Common myeloid progenitor, CD34-positive (primary cell): ENCODE measurements at regions not wholly inside any gene's neighbourhood (a gene's known extent, or its start where the extent isn't known, plus 50 kb on each side); places are given as distances from the start of the nearest gene placed in this dataset.

ENCODE experiments used
- CTCF ChIA-PET: fragments of 350-600 bp; sonication (Branson Sonifier 250); formaldehyde crosslinking; loops from one replicate; lab custom pipeline; 2021; ENCODE audit warnings: antibody characterized with exemption; lab: Charles Lee
- POLR2A ChIA-PET: fragments of 350-600 bp; sonication (Branson Sonifier 250); formaldehyde crosslinking; loops from one replicate; lab custom pipeline; 2021; ENCODE audit warnings: antibody characterized with exemption; lab: Charles Lee
- DNase-seq, 3 donors: peaks; one replicate each; pipeline versions ENCODE4 v3.0.0 to v3.0.0-alpha.2; 2013
- H3K27ac ChIP-seq, 2 experiments: 1 replicate in 1 of 2; 2 replicates in 1 of 2; pipeline ENCODE4 v1.7.0; 2013; ENCODE audit warnings: inconsistent platforms in 2 of 2, low read length in 2 of 2, mild to moderate bottlenecking in 2 of 2, low read depth in 1 of 2, moderate library complexity in 1 of 2; ENCODE audit not compliant: severe bottlenecking in 2 of 2, insufficient read depth in 1 of 2, poor library complexity in 1 of 2
- H3K27me3 ChIP-seq, 5 experiments: replicated peaks in 2 of 5; 1 replicate in 3 of 5; 2 replicates in 2 of 5; pipeline versions ENCODE4 v1.6.1 to v1.7.0; 2013; ENCODE audit warnings: low read length in 4 of 5, mild to moderate bottlenecking in 2 of 5, moderate library complexity in 2 of 5, inconsistent platforms in 1 of 5; ENCODE audit not compliant: insufficient read depth in 5 of 5, control insufficient read depth in 4 of 5
- H3K36me3 ChIP-seq, 4 experiments: 1 replicate in 2 of 4; 2 replicates in 2 of 4; pipeline versions ENCODE4 v1.6.1 to v1.7.0; 2013; ENCODE audit warnings: low read length in 3 of 4, control low read depth in 1 of 4, mild to moderate bottlenecking in 1 of 4; ENCODE audit not compliant: control insufficient read depth in 4 of 4, insufficient read depth in 4 of 4
- H3K4me1 ChIP-seq, 4 experiments: 1 replicate in 3 of 4; 2 replicates in 1 of 4; pipeline versions ENCODE4 v1.6.1 to v1.7.1; 2013; ENCODE audit warnings: low read length in 3 of 4, mild to moderate bottlenecking in 3 of 4, control low read depth in 1 of 4, inconsistent platforms in 1 of 4, moderate library complexity in 1 of 4; ENCODE audit not compliant: control insufficient read depth in 4 of 4, insufficient read depth in 4 of 4; ENCODE audit errors: control extremely low read depth in 1 of 4
- H3K4me3 ChIP-seq, 7 experiments: 1 replicate in 4 of 7; 2 replicates in 3 of 7; pipeline versions ENCODE4 v1.5.1 to v1.7.0; 2013; ENCODE audit warnings: mild to moderate bottlenecking in 7 of 7, low read length in 6 of 7, moderate library complexity in 6 of 7, inconsistent platforms in 2 of 7, low read depth in 2 of 7, control low read depth in 1 of 7; ENCODE audit not compliant: insufficient read depth in 4 of 7, control insufficient read depth in 1 of 7; ENCODE audit errors: extremely low read depth in 1 of 7
- H3K9me3 ChIP-seq, 5 experiments: 1 replicate in 4 of 5; 2 replicates in 1 of 5; pipeline versions ENCODE4 v1.6.1 to v1.7.1; 2013; ENCODE audit warnings: low read length in 4 of 5, mild to moderate bottlenecking in 2 of 5, inconsistent platforms in 1 of 5, low read depth in 1 of 5, moderate library complexity in 1 of 5; ENCODE audit not compliant: control insufficient read depth in 4 of 5, insufficient read depth in 2 of 5; ENCODE audit errors: control extremely low read depth in 1 of 5
- WGBS: methylation state at CpG from one replicate; pipeline ENCODE4 v1.1.5; 2013; ENCODE audit not compliant: insufficient coverage; 5-methylcytosine and 5-hydroxymethylcytosine counted together

DNA sequence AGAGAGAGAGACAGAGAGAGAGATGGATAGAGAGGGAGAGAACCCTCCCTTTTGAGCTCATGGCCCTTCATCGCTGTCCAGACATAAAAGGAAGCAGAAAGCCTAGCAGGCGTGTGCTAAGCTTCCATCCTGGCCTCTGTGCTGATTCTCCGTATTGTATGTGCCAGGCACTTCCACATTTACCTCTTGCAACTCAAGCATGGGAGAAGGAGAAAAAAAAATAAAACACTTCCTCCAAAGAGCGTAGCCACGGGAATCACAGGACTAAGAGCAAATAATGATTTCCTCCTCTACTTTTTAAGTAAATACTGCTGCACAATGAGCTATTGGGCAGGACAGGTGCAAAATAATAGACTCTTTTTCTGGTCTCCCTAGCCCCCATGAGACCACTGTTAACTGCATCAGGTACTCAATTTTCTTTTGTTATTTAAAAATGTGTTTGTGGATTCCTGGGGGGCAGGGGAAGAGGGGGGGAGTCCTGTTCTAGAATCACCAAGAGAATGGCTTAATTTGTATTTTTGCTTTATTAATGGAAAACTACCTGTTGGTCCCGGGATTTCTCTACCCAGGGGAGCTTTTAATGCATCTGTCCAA, 154.3 kb downstream of the NXPE2 start:
- 25% methylated on average over 2 of the region's 6 CpGs for WGBS
- CTCF ChIA-PET: no interaction called here

GRCh38 chr11:114836161-114836560, 157.8 kb downstream of the NXPE2 start:
- Histone ChIP-seq H3K4me3 (no peak overlapping the region), H3K9me3 (peaks cover 0 to 2% (median 0%) of the 10 kb centered on the region in 5 experiments), H3K4me1 (no peaks in the 10 kb centered on the region), H3K27me3 (no peaks in the 10 kb centered on the region), H3K27ac (no peak overlapping the region), H3K36me3 (no peaks in the 10 kb centered on the region)
- 95% methylated on average over 2 of the region's 3 CpGs for WGBS
- DNase-seq: no peak
- POLR2A ChIA-PET: no interaction called here
- CTCF ChIA-PET: no interaction called here

More for the DNA sequence above, 154.3 kb downstream of the NXPE2 start:
- Histone ChIP-seq H3K36me3 (no peaks in the 10 kb centered on the region), H3K9me3 (no peaks in the 10 kb centered on the region), H3K27me3 (no peaks in the 10 kb centered on the region), H3K4me1 (no peaks in the 10 kb centered on the region), H3K4me3 (no peak overlapping the region), H3K27ac (no peak overlapping the region)
- POLR2A ChIA-PET: no interaction called here
- DNase-seq: no peak

GRCh38 chr11:114844896-114845295, 166.6 kb downstream of the NXPE2 start:
- Histone ChIP-seq H3K4me1 (no peaks in the 10 kb centered on the region), H3K4me3 (no peak overlapping the region), H3K27ac (no peak overlapping the region), H3K36me3 (no peaks in the 10 kb centered on the region), H3K9me3 (no peaks in the 10 kb centered on the region), H3K27me3 (peaks cover 0 to 7% (median 0%) of the 10 kb centered on the region in 5 experiments)
- ChIA-PET CTCF (no interaction called here), POLR2A (no interaction called here)
- 100% methylated on average over 1 of the region's 1 CpG for WGBS
- no peak for DNase-seq

DNA sequence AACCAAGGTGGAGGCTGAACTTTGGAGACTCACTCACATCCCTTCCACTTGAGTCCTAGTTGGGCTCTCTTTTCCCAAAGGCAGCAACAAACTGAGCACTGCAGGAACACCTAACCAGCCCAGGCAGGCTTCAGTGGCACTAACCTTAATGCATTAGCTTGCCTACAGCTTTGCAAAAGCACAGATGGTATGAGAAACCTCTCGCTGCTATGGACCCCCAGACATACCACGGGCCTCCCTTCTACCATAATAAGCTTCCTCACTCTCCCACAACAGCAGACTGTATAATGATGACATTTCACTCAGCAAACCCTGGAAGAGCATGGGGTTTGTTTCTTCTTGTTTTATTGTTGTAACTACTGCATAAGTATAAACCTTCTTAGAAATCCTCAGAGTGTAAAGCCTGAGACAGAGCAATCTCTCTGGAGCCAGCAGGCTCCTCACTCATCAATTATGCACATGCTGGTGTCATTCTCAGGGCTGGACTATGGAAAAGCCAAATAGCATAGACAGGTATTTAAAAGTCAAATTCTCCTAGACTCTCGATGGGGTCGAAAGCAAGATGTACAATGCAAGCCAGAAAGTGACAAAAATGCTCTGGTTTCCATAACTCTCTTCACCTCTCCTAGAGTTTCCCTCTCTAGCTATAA, 167.6 kb downstream of the NXPE2 start:
- H3K27ac ChIP-seq: no peak overlapping the region
- CTCF ChIA-PET: no interaction called here
- H3K4me3 ChIP-seq: no peak overlapping the region

GRCh38 chr11:114846416-114846791, 168.1 kb downstream of the NXPE2 start:
- Histone ChIP-seq H3K4me1 (no peaks in the 10 kb centered on the region), H3K4me3 (no peak overlapping the region), H3K27me3 (peaks cover 0 to 7% (median 0%) of the 10 kb centered on the region in 5 experiments), H3K27ac (no peak overlapping the region), H3K36me3 (no peaks in the 10 kb centered on the region), H3K9me3 (no peaks in the 10 kb centered on the region)
- ChIA-PET CTCF (no interaction called here), POLR2A (no interaction called here)
- 84% methylated on average over 3 of the region's 3 CpGs for WGBS
- DNase-seq: no peak

More for the DNA sequence above, 167.6 kb downstream of the NXPE2 start:
- WGBS: 100% methylated on average over 2 of the region's 4 CpGs
- POLR2A ChIA-PET: no interaction called here
- Histone ChIP-seq H3K36me3 (no peaks in the 10 kb centered on the region), H3K9me3 (no peaks in the 10 kb centered on the region), H3K4me1 (no peaks in the 10 kb centered on the region), H3K27me3 (peaks cover 0 to 7% (median 0%) of the 10 kb centered on the region in 5 experiments)
- no peak for DNase-seq

GRCh38 chr11:114847306-114847975, 169.1 kb downstream of the NXPE2 start:
- Histone ChIP-seq H3K4me3 (no peak overlapping the region), H3K27ac (no peak overlapping the region), H3K27me3 (peaks cover 0 to 7% (median 0%) of the 10 kb centered on the region in 5 experiments), H3K4me1 (no peaks in the 10 kb centered on the region), H3K9me3 (no peaks in the 10 kb centered on the region), H3K36me3 (no peaks in the 10 kb centered on the region)
- no peak for DNase-seq
- ChIA-PET CTCF (no interaction called here), POLR2A (no interaction called here)
- WGBS: 36% methylated on average over 6 of the region's 7 CpGs

DNA sequence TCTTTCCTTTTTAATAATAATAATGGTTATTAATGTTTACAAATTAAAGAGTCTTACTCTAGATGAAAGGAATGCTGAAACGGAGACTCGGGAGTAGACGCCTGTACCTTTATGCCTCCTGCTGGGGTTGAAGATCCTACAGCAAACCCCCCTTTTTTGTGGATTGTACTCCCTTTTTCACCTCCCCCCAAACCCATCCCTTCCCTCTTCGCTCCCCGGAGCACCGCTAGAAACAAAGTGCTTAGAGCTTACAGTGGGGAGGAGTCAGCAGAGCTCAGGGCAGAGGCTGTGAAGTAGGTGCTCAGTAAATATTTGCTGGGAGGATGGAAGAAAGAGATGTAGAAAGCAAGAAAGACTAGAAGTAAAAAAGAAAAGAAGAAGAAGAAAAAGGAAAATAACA, 169.7 kb downstream of the NXPE2 start:
- CTCF ChIA-PET: no interaction called here
- no peak for DNase-seq

More for the DNA sequence above, 169.7 kb downstream of the NXPE2 start:
- Histone ChIP-seq H3K27me3 (peaks cover 0 to 7% (median 0%) of the 10 kb centered on the region in 5 experiments), H3K36me3 (no peaks in the 10 kb centered on the region), H3K9me3 (no peaks in the 10 kb centered on the region), H3K4me3 (no peak overlapping the region), H3K27ac (no peak overlapping the region), H3K4me1 (no peaks in the 10 kb centered on the region)
- POLR2A ChIA-PET: no interaction called here
- WGBS: no CpG with 5 or more reads among the region's 6 CpGs
